H1 (cell line): ENCODE measurements at regions not wholly inside any gene's neighbourhood (a gene's known extent, or its start where the extent isn't known, plus 50 kb on each side); places are given as distances from the start of the nearest gene placed in this dataset.

Experiments
- CTCF ChIP-seq, 3 experiments: IDR thresholded peaks; 1 replicate in 2 of 3; 2 replicates in 1 of 3; pipeline versions ENCODE4 v1.5.1 to v1.6.1; 2011; ENCODE audit warnings: low read length in 3 of 3, mild to moderate bottlenecking in 3 of 3, inconsistent platforms in 2 of 3, low read depth in 1 of 3, moderate library complexity in 1 of 3; ENCODE audit not compliant: insufficient read depth in 1 of 3; ENCODE audit errors: control extremely low read depth in 1 of 3
- EZH2 ChIP-seq: fragments of 200-600 bp; sonication (generic); IDR thresholded peaks from 2 replicates; pipeline ENCODE4 v1.7.1; 2012; ENCODE audit warnings: low read depth, mild to moderate bottlenecking, moderate library complexity, low read length, inconsistent platforms; ENCODE audit not compliant: severe bottlenecking
- HDAC2 ChIP-seq, 2 experiments: fragments of 300-600 bp in 1 of 2; sonication (generic) in 1 of 2; IDR thresholded peaks; 2 replicates each; pipeline ENCODE4 v1.6.1; 2011 to 2012; ENCODE audit warnings: low read depth in 2 of 2, low read length in 2 of 2, mild to moderate bottlenecking in 2 of 2, moderate library complexity in 2 of 2, borderline replicate concordance in 1 of 2, inconsistent platforms in 1 of 2
- KDM5A ChIP-seq: fragments of 200-600 bp; IDR thresholded peaks from 2 replicates; pipeline ENCODE4 v1.7.1; 2012; ENCODE audit warnings: mild to moderate bottlenecking, low read length, inconsistent platforms, mixed read lengths
- POLR2AphosphoS5 ChIP-seq: IDR thresholded peaks from 2 replicates; pipeline ENCODE4 v1.6.1; 2011; ENCODE audit warnings: low read depth, low read length
- RBBP5 ChIP-seq: IDR thresholded peaks from 2 replicates; pipeline ENCODE4 v1.7.1; 2012; ENCODE audit warnings: low read depth, mild to moderate bottlenecking, inconsistent platforms, low read length, moderate library complexity, borderline replicate concordance
- RFX5 ChIP-seq: IDR thresholded peaks from 2 replicates; pipeline ENCODE4 v1.6.1; 2011; ENCODE audit warnings: low read depth, low read length, improper control_type of control experiment, borderline replicate concordance
- RXRA ChIP-seq: IDR thresholded peaks from 2 replicates; pipeline ENCODE4 v1.6.1; 2011; ENCODE audit warnings: low read depth, mild to moderate bottlenecking, low read length, moderate library complexity; ENCODE audit not compliant: insufficient read depth
- TAF1 ChIP-seq: IDR thresholded peaks from 2 replicates; pipeline ENCODE4 v1.6.1; 2011; ENCODE audit warnings: mild to moderate bottlenecking, low read depth, low read length
- YY1 ChIP-seq: IDR thresholded peaks from 2 replicates; pipeline ENCODE4 v1.6.1; 2011; ENCODE audit warnings: low read depth, mild to moderate bottlenecking, low read length

- TF ChIP-seq TAF1 (no peak), RBBP5 (no peak), HDAC2 (IDR thresholded peaks at IDR 0.05; ENCODE audit: borderline replicate concordance in 1 of 2, low read depth in 2 of 2, low read length in 2 of 2) (no peak), POLR2AphosphoS5 (no peak), EZH2 (no peak), YY1 (no peak), RFX5 (no peak), CTCF (IDR thresholded peaks at IDR 0.05; ENCODE audit: control extremely low read depth in 1 of 3, insufficient read depth in 1 of 3, low read depth in 1 of 3, low read length in 3 of 3) (no peak), KDM5A (no peak), RXRA (no peak)
Observed at GRCh38 chr5:164498438-164498837, 993.0 kb downstream of the MAT2B start.
